IMR-90 (cell line): ENCODE measurements at regions not wholly inside any gene's neighbourhood (a gene's known extent, or its start where the extent isn't known, plus 50 kb on each side); places are given as distances from the start of the nearest gene placed in this dataset.
A peak's percentile ranks its signal among the peaks of the same experiment; 100 is the strongest.

Source experiments
- ATAC-seq: fragments of 200-7000 bp; cut with Tn5 transposase; 2 replicates; pipeline ENCODE4 v1.9.1; 2020; ENCODE audit warnings: low read depth, mild to moderate bottlenecking, moderate library complexity
- BruUV-seq: library from RNA; stranded (reverse); fragments of 400-500 nt; replicated peaks from 2 replicates; lab custom pipeline; 2021; lab: Mats Ljungman, UMichigan
- CTCF ChIA-PET: fragments of 300-600 bp; formaldehyde crosslinking; extraction: SDS; loops from one replicate; lab custom pipeline; 2021; ENCODE audit warnings: antibody characterized with exemption; lab: Yijun Ruan, JAX
- POLR2A ChIA-PET: fragments of 300-600 bp; sonication (Branson Sonifier 250); formaldehyde crosslinking; loops from one replicate; lab custom pipeline; 2022; ENCODE audit warnings: antibody characterized with exemption; ENCODE audit not compliant: unreplicated experiment; lab: Charles Lee
- DNase-seq: peaks from one replicate; pipeline ENCODE4 v3.0.0; 2013
- H2AFZ ChIP-seq: replicated peaks from 2 replicates; pipeline ENCODE3; 2013; ENCODE audit warnings: low read length, mild to moderate bottlenecking; ENCODE audit not compliant: poor library complexity
- H2AK5ac ChIP-seq: 2 replicates; pipeline ENCODE4 v1.6.1; 2013; ENCODE audit warnings: low read depth, low read length, inconsistent platforms
- H2AK9ac ChIP-seq: replicated peaks from 2 replicates; pipeline ENCODE3; 2013; ENCODE audit warnings: mild to moderate bottlenecking, low read depth, low read length, moderate library complexity; ENCODE audit not compliant: poor library complexity
- H2BK120ac ChIP-seq: 2 replicates; pipeline ENCODE4 v1.6.1; 2013; ENCODE audit warnings: low read depth, low read length, inconsistent platforms
- H2BK15ac ChIP-seq: 3 replicates; pipeline ENCODE4 v1.6.1; 2013; ENCODE audit warnings: low read depth, low read length, inconsistent platforms
- H2BK20ac ChIP-seq: 2 replicates; pipeline ENCODE4 v1.6.1; 2013; ENCODE audit warnings: low read depth, mild to moderate bottlenecking, inconsistent platforms, low read length, moderate library complexity
- H2BK5ac ChIP-seq: 2 replicates; pipeline ENCODE4 v1.6.1; 2013; ENCODE audit warnings: mild to moderate bottlenecking, low read depth, low read length, inconsistent platforms; ENCODE audit not compliant: poor library complexity, severe bottlenecking
- H3K14ac ChIP-seq: replicated peaks from 2 replicates; pipeline ENCODE4 v1.6.1; 2013; ENCODE audit warnings: low read depth, low read length, inconsistent platforms
- H3K18ac ChIP-seq: 2 replicates; pipeline ENCODE4 v1.6.1; 2013; ENCODE audit warnings: low read depth, low read length, control low read depth
- H3K23ac ChIP-seq: 2 replicates; pipeline ENCODE4 v1.6.1; 2013; ENCODE audit warnings: low read depth, low read length, inconsistent platforms
- H3K27ac ChIP-seq: 2 replicates; pipeline ENCODE4 v1.5.1; 2013; ENCODE audit warnings: mild to moderate bottlenecking, control low read depth, low read length; ENCODE audit not compliant: insufficient read depth
- H3K27me3 ChIP-seq: 2 replicates; pipeline ENCODE4 v1.6.1; 2013; ENCODE audit warnings: low read length; ENCODE audit not compliant: control insufficient read depth, insufficient read depth
- H3K36me3 ChIP-seq: 2 replicates; pipeline ENCODE4 v1.6.1; 2013; ENCODE audit warnings: low read length, mixed read lengths; ENCODE audit not compliant: control insufficient read depth, insufficient read depth
- H3K4ac ChIP-seq: 2 replicates; pipeline ENCODE4 v1.6.1; 2013; ENCODE audit warnings: low read depth, low read length, inconsistent platforms
- H3K4me1 ChIP-seq: 2 replicates; pipeline ENCODE4 v1.6.1; 2013; ENCODE audit warnings: low read length, mixed read lengths; ENCODE audit not compliant: control insufficient read depth, insufficient read depth
- H3K4me2 ChIP-seq: 2 replicates; pipeline ENCODE4 v1.6.1; 2013; ENCODE audit warnings: low read depth, mild to moderate bottlenecking, control low read depth, low read length, moderate library complexity
- H3K4me3 ChIP-seq: 2 replicates; pipeline ENCODE4 v1.5.1; 2013; ENCODE audit warnings: low read depth, mild to moderate bottlenecking, control low read depth, low read length, moderate library complexity; ENCODE audit not compliant: insufficient read depth
- H3K56ac ChIP-seq: 2 replicates; pipeline ENCODE4 v1.6.1; 2013; ENCODE audit warnings: low read length, inconsistent platforms; ENCODE audit not compliant: insufficient read depth; ENCODE audit errors: extremely low read depth
- H3K79me1 ChIP-seq, 2 experiments: 2 replicates each; pipeline ENCODE4 v1.6.1; 2013; ENCODE audit warnings: low read length in 2 of 2, inconsistent platforms in 1 of 2, low read depth in 1 of 2
- H3K9ac ChIP-seq: 2 replicates; pipeline ENCODE4 v1.6.1; 2013; ENCODE audit warnings: low read depth, low read length, control low read depth
- H3K9me1 ChIP-seq: 2 replicates; pipeline ENCODE4 v1.6.1; 2013; ENCODE audit warnings: low read length, inconsistent platforms; ENCODE audit not compliant: insufficient read depth
- H3K9me3 ChIP-seq: 2 replicates; pipeline ENCODE4 v1.6.1; 2013; ENCODE audit warnings: low read length; ENCODE audit not compliant: control insufficient read depth, insufficient read depth
- H4K20me1 ChIP-seq: 2 replicates; pipeline ENCODE4 v1.6.1; 2013; ENCODE audit warnings: low read length, inconsistent platforms; ENCODE audit not compliant: insufficient read depth
- H4K5ac ChIP-seq: 2 replicates; pipeline ENCODE4 v1.6.1; 2013; ENCODE audit warnings: mild to moderate bottlenecking, low read depth, low read length, control low read depth
- H4K8ac ChIP-seq, 2 experiments: 2 replicates each; pipeline ENCODE4 v1.6.1; 2013; ENCODE audit warnings: low read depth in 2 of 2, low read length in 2 of 2, control low read depth in 1 of 2, inconsistent platforms in 1 of 2
- H4K91ac ChIP-seq: 2 replicates; pipeline ENCODE4 v1.6.1; 2013; ENCODE audit warnings: low read depth, low read length, inconsistent platforms; ENCODE audit not compliant: insufficient read depth
- CEBPB ChIP-seq: IDR thresholded peaks from 2 replicates; pipeline ENCODE4 v1.6.1; 2012; ENCODE audit warnings: low read depth, low read length, improper control_type of control experiment
- MXI1 ChIP-seq: IDR thresholded peaks from 2 replicates; pipeline ENCODE4 v1.6.1; 2012; ENCODE audit warnings: low read depth, mild to moderate bottlenecking, low read length, moderate library complexity, borderline replicate concordance
- RAD21 ChIP-seq: IDR thresholded peaks from 2 replicates; pipeline ENCODE4 v1.6.1; 2012; ENCODE audit warnings: low read length, improper control_type of control experiment
- WGBS, 2 experiments: methylation state at CpG; one replicate each; pipeline versions ENCODE4 v1.1.5 to v1.1.7; 2013; ENCODE audit warnings: missing lambda C conversion rate in 2 of 2; ENCODE audit not compliant: insufficient read length in 1 of 2; ENCODE audit errors: extremely low coverage in 2 of 2; 5-methylcytosine and 5-hydroxymethylcytosine counted together
- dilution Hi-C: fragments of 300-500 bp; cut with HindIII; formaldehyde crosslinking; loops from one replicate; pipeline ENCODE4 v1.14.3; 2018; ENCODE audit warnings: low sequenced_read_pairs; ENCODE audit not compliant: unreplicated experiment
- in situ Hi-C: fragments of 300-500 bp; cut with MboI; formaldehyde crosslinking; loops from 3 replicates; pipeline ENCODE4 v1.14.3; 2019; ENCODE audit warnings: low sequenced_read_pairs, inconsistent platforms, mixed read lengths
- intact Hi-C: fragments of 100-400 bp; cut with micrococcal nuclease; formaldehyde crosslinking; loops from 2 replicates; pipeline ENCODE4 v1.10.0; 2022

- no peak overlapping the region for H2AK5ac ChIP-seq
- BruUV-seq: no TSS peak
- WGBS, 2 experiments: 50% methylated on average over 2 of the region's 3 CpGs; no CpG with 5 or more reads in 1 of the 2 experiments
- H3K23ac ChIP-seq: no peak overlapping the region
- no peak overlapping the region for H2AK9ac ChIP-seq
- H2BK5ac ChIP-seq: no peak overlapping the region
- no peak overlapping the region for H2BK15ac ChIP-seq
- H3K14ac ChIP-seq: no peak overlapping the region
- CTCF ChIA-PET: interaction anchor here (0.8 kb wide), 1 partner anchor 69 kb away, joined by 3 read pairs; no protein-coding TSS in a partner anchor
- no peaks in the 10 kb centered on the region; the same call in 1 of the 2 replicates for H3K27me3 ChIP-seq
- no peaks in the 10 kb centered on the region for H3K79me1 ChIP-seq
- H4K8ac ChIP-seq: no peak overlapping the region
- no peak overlapping the region; the same call in 1 of the 2 replicates for H3K4me2 ChIP-seq
- DNase-seq (peak; percentile 70), ATAC-seq (peak; percentile 53)
- no peaks in the 10 kb centered on the region for H3K36me3 ChIP-seq
- no peak overlapping the region for H3K27ac ChIP-seq
- H3K4me3 ChIP-seq: no peak overlapping the region
- no peak overlapping the region for H2BK20ac ChIP-seq
- no peak overlapping the region for H3K4ac ChIP-seq
- H3K18ac ChIP-seq: peak overlapping the region; percentile 33; the same call in 1 of the 2 replicates
- dilution Hi-C loops (no loop called here), in situ Hi-C loops (no loop called here), intact Hi-C loops (no loop called here)
- no peak overlapping the region for H4K91ac ChIP-seq
- H2BK120ac ChIP-seq: no peak overlapping the region
- H3K9me1 ChIP-seq: no peaks in the 10 kb centered on the region
- no peaks in the 10 kb centered on the region for H3K9me3 ChIP-seq
- POLR2A ChIA-PET: no interaction called here
- no peak overlapping the region for H4K5ac ChIP-seq
- no peaks in the 10 kb centered on the region; the same call in 1 of the 2 replicates for H3K4me1 ChIP-seq
- no peak overlapping the region for H3K9ac ChIP-seq
- TF ChIP-seq CEBPB (0 out of 2 replicates have a peak, but pooled peaks have one; percentile 7), MXI1 (no peak), RAD21 (no peak)
- H3K56ac ChIP-seq: no peak overlapping the region
- H2AFZ ChIP-seq: no peak overlapping the region
- no peaks in the 10 kb centered on the region for H4K20me1 ChIP-seq
Measured at GRCh38 chr6:82818727-82819126, 246.9 kb downstream of the UBE3D start.
